ENCODE measurements at regions not wholly inside any gene's neighbourhood (a gene's known extent, or its start where the extent isn't known, plus 50 kb on each side); places are given as distances from the start of the nearest gene placed in this dataset.
A peak's percentile ranks its signal among the peaks of the same experiment; 100 is the strongest.

- no peak for FAIRE-seq
Observed at GRCh38 chr16:59440502-59440901, 706.4 kb upstream of the GOT2 start.

GRCh38 chr16:59432896-59433295 is 698.8 kb upstream of the GOT2 start:
- no peak for FAIRE-seq

GRCh38 chr16:59432276-59432675 is 698.2 kb upstream of the GOT2 start:
- no peak for FAIRE-seq

- FAIRE-seq, result no peak
Observed at GRCh38 chr16:59424714-59425273, 690.7 kb upstream of the GOT2 start.

- FAIRE-seq, result peak; percentile 54
Observed at GRCh38 chr16:59411961-59412841, 678.1 kb upstream of the GOT2 start.

GRCh38 chr16:59410451-59410850 is 676.3 kb upstream of the GOT2 start:
- no peak for FAIRE-seq

- FAIRE-seq, result no peak
Observed at GRCh38 chr16:59405802-59406201, 671.7 kb upstream of the GOT2 start.

- FAIRE-seq, result no peak
Observed at GRCh38 chr16:59404509-59404908, 670.4 kb upstream of the GOT2 start.

GRCh38 chr16:59400830-59401229 is 666.7 kb upstream of the GOT2 start:
- FAIRE-seq, result no peak

- FAIRE-seq, result no peak
Observed at GRCh38 chr16:59397638-59398037, 663.5 kb upstream of the GOT2 start.

GRCh38 chr16:59394526-59394925 is 660.4 kb upstream of the GOT2 start:
- no peak for FAIRE-seq

- FAIRE-seq, result no peak
Observed at GRCh38 chr16:59392911-59393310, 658.8 kb upstream of the GOT2 start.

- no peak for FAIRE-seq
Observed at GRCh38 chr16:59391617-59392364, 657.7 kb upstream of the GOT2 start.

GRCh38 chr16:59385959-59386358 is 651.8 kb upstream of the GOT2 start:
- FAIRE-seq, result no peak

GRCh38 chr16:59385491-59385890 is 651.4 kb upstream of the GOT2 start:
- FAIRE-seq, result no peak

GRCh38 chr16:59373632-59374031 is 639.5 kb upstream of the GOT2 start:
- FAIRE-seq, result peak; percentile 30

- no peak for FAIRE-seq
Observed at GRCh38 chr16:59370717-59371116, 636.6 kb upstream of the GOT2 start.

- no peak for FAIRE-seq
Observed at GRCh38 chr16:59369523-59369922, 635.4 kb upstream of the GOT2 start.

- no peak for FAIRE-seq
Observed at GRCh38 chr16:59368586-59368985, 634.5 kb upstream of the GOT2 start.

GRCh38 chr16:59356709-59357108 is 622.6 kb upstream of the GOT2 start:
- no peak for FAIRE-seq

GRCh38 chr16:59356144-59356543 is 622.0 kb upstream of the GOT2 start:
- FAIRE-seq, result no peak

GRCh38 chr16:59355704-59356103 is 621.6 kb upstream of the GOT2 start:
- FAIRE-seq, result no peak

- no peak for FAIRE-seq
Observed at GRCh38 chr16:59351305-59351903, 617.3 kb upstream of the GOT2 start.
